NCI-H748 (cell line): ENCODE measurements at regions not wholly inside any gene's neighbourhood (a gene's known extent, or its start where the extent isn't known, plus 50 kb on each side); places are given as distances from the start of the nearest gene placed in this dataset.
"Not testable (repeated sequence)": the region's sequence is repeated elsewhere in the genome, so short reads cannot be mapped to it uniquely, and the experiment has no call there.

ENCODE experiments used
- DNase-seq: peaks from one replicate; lab custom pipeline; 2025; ENCODE audit not compliant: unreplicated experiment; lab: John Stamatoyannopoulos, UW

GRCh38 chr14:105910426-105910825 is 384.0 kb downstream of the TMEM121 start:
- no peak for DNase-seq

GRCh38 chr14:105911006-105911847 is 384.8 kb downstream of the TMEM121 start:
- no peak for DNase-seq

GRCh38 chr14:105911848-105912292 is 385.5 kb downstream of the TMEM121 start:
- not testable (repeated sequence) for DNase-seq

GRCh38 chr14:105912641-105913180 is 386.3 kb downstream of the TMEM121 start:
- no peak for DNase-seq

- DNase-seq: no peak
Measured at GRCh38 chr14:105913221-105913620, 386.8 kb downstream of the TMEM121 start.

GRCh38 chr14:105913861-105914260 is 387.5 kb downstream of the TMEM121 start:
- DNase-seq: no peak

- DNase-seq: not testable (repeated sequence)
Measured at GRCh38 chr14:105914281-105914680, 387.9 kb downstream of the TMEM121 start.

- DNase-seq: no peak
Measured at GRCh38 chr14:105914738-105915385, 388.5 kb downstream of the TMEM121 start.

GRCh38 chr14:105915546-105915945 is 389.2 kb downstream of the TMEM121 start:
- not testable (repeated sequence) for DNase-seq

GRCh38 chr14:105917136-105917932 is 391.0 kb downstream of the TMEM121 start:
- DNase-seq: not testable (repeated sequence)

- no peak for DNase-seq
Measured at GRCh38 chr14:105917933-105918436, 391.6 kb downstream of the TMEM121 start.

GRCh38 chr14:105918496-105919262 is 392.3 kb downstream of the TMEM121 start:
- no peak for DNase-seq

GRCh38 chr14:105919458-105920150 is 393.2 kb downstream of the TMEM121 start:
- no peak for DNase-seq

- DNase-seq: not testable (repeated sequence)
Measured at GRCh38 chr14:105920151-105920700, 393.8 kb downstream of the TMEM121 start.

GRCh38 chr14:105920803-105921755 is 394.7 kb downstream of the TMEM121 start:
- not testable (repeated sequence) for DNase-seq

GRCh38 chr14:105921781-105922180 is 395.4 kb downstream of the TMEM121 start:
- DNase-seq: not testable (repeated sequence)

GRCh38 chr14:105923520-105924191 is 397.3 kb downstream of the TMEM121 start:
- not testable (repeated sequence) for DNase-seq
